DOHH2 (cell line): ENCODE measurements at regions not wholly inside any gene's neighbourhood (a gene's known extent, or its start where the extent isn't known, plus 50 kb on each side); places are given as distances from the start of the nearest gene placed in this dataset.

Experiments used
- H3F3A ChIP-seq: fragments of 200-600 bp; sonication (generic), shearing (Covaris generic); 2 replicates; pipeline ENCODE4 v1.6.0; 2016; ENCODE audit warnings: antibody characterized with exemption, mild to moderate bottlenecking; ENCODE audit not compliant: control insufficient read depth, insufficient read depth
- H3K27ac ChIP-seq: fragments of 200-600 bp; sonication (generic); 2 replicates; pipeline ENCODE4 v1.5.1; 2014; ENCODE audit warnings: low read depth, mild to moderate bottlenecking, low read length, moderate library complexity
- H3K27me3 ChIP-seq: fragments of 200-600 bp; sonication (generic); 2 replicates; pipeline ENCODE4 v1.6.1; 2014; ENCODE audit warnings: mild to moderate bottlenecking, low read length, mixed read lengths; ENCODE audit not compliant: control insufficient read depth
- H3K36me3 ChIP-seq: fragments of 200-600 bp; sonication (generic); 2 replicates; pipeline ENCODE4 v1.6.1; 2014; ENCODE audit warnings: mild to moderate bottlenecking, low read length, moderate library complexity, mixed read lengths; ENCODE audit not compliant: control insufficient read depth
- H3K4me1 ChIP-seq: fragments of 200-600 bp; sonication (generic); 2 replicates; pipeline ENCODE4 v1.6.1; 2014; ENCODE audit warnings: mild to moderate bottlenecking, low read length, mixed read lengths; ENCODE audit not compliant: control insufficient read depth
- H3K4me2 ChIP-seq: fragments of 200-600 bp; sonication (generic); 2 replicates; pipeline ENCODE4 v1.6.0; 2014; ENCODE audit warnings: mild to moderate bottlenecking, low read length, moderate library complexity
- H3K4me3 ChIP-seq: fragments of 200-600 bp; sonication (generic); 2 replicates; pipeline ENCODE4 v1.5.1; 2014; ENCODE audit warnings: mild to moderate bottlenecking, low read length, mixed read lengths
- H3K79me2 ChIP-seq: fragments of 200-600 bp; sonication (generic); 2 replicates; pipeline ENCODE4 v1.6.1; 2014; ENCODE audit warnings: mild to moderate bottlenecking, low read length, mixed read lengths; ENCODE audit not compliant: control insufficient read depth
- H3K9me2 ChIP-seq: fragments of 200-600 bp; sonication (generic); replicated peaks from 2 replicates; pipeline ENCODE4 v1.6.1; 2014; ENCODE audit warnings: mild to moderate bottlenecking, low read length, mixed read lengths; ENCODE audit not compliant: control insufficient read depth
- H3K9me3 ChIP-seq: fragments of 200-600 bp; sonication (generic); 2 replicates; pipeline ENCODE4 v1.6.1; 2014; ENCODE audit warnings: antibody characterized with exemption, low read length, mixed read lengths; ENCODE audit not compliant: control insufficient read depth, insufficient read depth
- H4K20me1 ChIP-seq: fragments of 200-600 bp; sonication (generic); 2 replicates; pipeline ENCODE4 v1.6.0; 2014; ENCODE audit warnings: low read depth, mild to moderate bottlenecking, antibody characterized with exemption, low read length, moderate library complexity; ENCODE audit not compliant: control insufficient read depth, insufficient read depth
- CTCF ChIP-seq: fragments of 200-600 bp; sonication (generic); IDR thresholded peaks from one replicate; pipeline ENCODE4 v1.5.1; 2014; ENCODE audit warnings: antibody characterized with exemption, mild to moderate bottlenecking, low read depth, low read length; ENCODE audit not compliant: poor library complexity, severe bottlenecking
- EZH2phosphoT487 ChIP-seq: fragments of 200-600 bp; sonication (generic); IDR thresholded peaks from 2 replicates; pipeline ENCODE4 v1.6.1; 2017; ENCODE audit warnings: borderline replicate concordance, mild to moderate bottlenecking, antibody characterized with exemption, low read length, moderate library complexity, mixed read lengths

- H3K27ac ChIP-seq: no peak overlapping the region
- H3K4me1 ChIP-seq: peaks cover 35% of the 10 kb centered on the region
- TF ChIP-seq CTCF (no peak), EZH2phosphoT487 (no peak)
- H3K27me3 ChIP-seq: no peaks in the 10 kb centered on the region
- H3F3A ChIP-seq: no peaks in the 10 kb centered on the region
- no peaks in the 10 kb centered on the region for H4K20me1 ChIP-seq
- H3K9me3 ChIP-seq: no peaks in the 10 kb centered on the region
- H3K79me2 ChIP-seq: no peaks in the 10 kb centered on the region
- H3K36me3 ChIP-seq: no peaks in the 10 kb centered on the region
- no peaks in the 10 kb centered on the region for H3K9me2 ChIP-seq
- H3K4me2 ChIP-seq: no peak overlapping the region
- no peak overlapping the region for H3K4me3 ChIP-seq
Measured at GRCh38 chr12:47306130-47306529, 226.4 kb upstream of the AMIGO2 start.

DNA sequence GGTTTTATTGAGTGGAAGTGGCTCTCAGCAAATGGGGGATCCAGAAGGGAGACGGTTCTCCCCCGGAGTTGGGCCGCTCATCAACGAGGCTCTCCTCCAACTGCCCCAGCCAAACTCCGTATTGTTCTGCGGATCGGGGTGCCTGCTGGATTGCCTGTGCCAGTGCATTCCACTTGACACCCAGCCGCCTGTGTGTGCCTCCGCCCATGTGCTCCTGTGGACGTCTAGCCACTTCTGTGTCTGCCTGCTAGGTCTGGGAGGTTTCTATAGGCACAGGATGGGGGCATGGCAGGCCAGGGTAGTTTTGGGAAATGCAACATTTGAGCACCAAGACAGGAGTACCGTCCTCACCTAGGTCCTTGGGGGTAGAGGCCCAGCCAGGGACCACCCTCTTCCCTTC is 225.7 kb upstream of the AMIGO2 start:
- H3K9me2 ChIP-seq: no peaks in the 10 kb centered on the region
- H3K36me3 ChIP-seq: no peaks in the 10 kb centered on the region
- H3K4me3 ChIP-seq: no peak overlapping the region

DNA sequence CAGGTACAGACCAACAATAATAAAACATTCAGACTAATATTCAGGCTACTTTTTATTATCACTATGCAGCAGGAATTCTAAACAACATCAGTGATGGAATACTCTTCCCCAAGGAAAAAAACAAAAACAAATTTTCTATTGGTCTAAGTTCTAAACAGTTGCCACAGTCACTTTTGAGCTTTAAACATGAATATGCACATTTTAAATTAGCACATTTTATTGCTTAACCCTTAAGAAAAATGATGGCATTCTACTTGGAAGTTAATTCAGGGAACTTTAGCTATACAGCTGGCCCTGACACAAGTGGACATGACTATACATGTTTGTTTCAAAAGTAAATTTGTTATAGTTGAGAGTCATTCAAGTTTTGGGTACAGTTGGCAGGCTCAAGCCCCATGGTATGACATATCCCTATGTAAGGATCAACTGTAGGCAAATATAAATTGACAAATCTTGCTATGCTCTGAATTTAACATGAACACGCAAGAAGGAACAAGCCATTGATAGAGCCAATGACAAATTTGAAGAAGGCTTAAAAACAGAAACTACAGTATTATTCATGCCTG is 224.3 kb upstream of the AMIGO2 start:
- Histone ChIP-seq H3F3A (no peaks in the 10 kb centered on the region), H3K4me1 (peaks cover 46% of the 10 kb centered on the region), H3K36me3 (no peaks in the 10 kb centered on the region), H3K4me2 (no peak overlapping the region), H3K9me2 (no peaks in the 10 kb centered on the region), H3K27me3 (no peaks in the 10 kb centered on the region), H3K27ac (no peak overlapping the region), H3K79me2 (no peaks in the 10 kb centered on the region), H3K4me3 (no peak overlapping the region), H4K20me1 (no peaks in the 10 kb centered on the region), H3K9me3 (no peaks in the 10 kb centered on the region)
- TF ChIP-seq EZH2phosphoT487 (no peak), CTCF (no peak)

More for the DNA sequence above, 225.7 kb upstream of the AMIGO2 start:
- no peaks in the 10 kb centered on the region for H3K27me3 ChIP-seq
- H3K4me2 ChIP-seq: no peak overlapping the region
- H3K9me3 ChIP-seq: no peaks in the 10 kb centered on the region
- H3K4me1 ChIP-seq: peaks cover 35% of the 10 kb centered on the region
- no peaks in the 10 kb centered on the region for H4K20me1 ChIP-seq
- H3F3A ChIP-seq: no peaks in the 10 kb centered on the region
- TF ChIP-seq CTCF (no peak), EZH2phosphoT487 (no peak)
- no peak overlapping the region for H3K27ac ChIP-seq
- H3K79me2 ChIP-seq: no peaks in the 10 kb centered on the region
